GM12878 (cell line): ENCODE measurements at regions not wholly inside any gene's neighbourhood (a gene's known extent, or its start where the extent isn't known, plus 50 kb on each side); places are given as distances from the start of the nearest gene placed in this dataset.

Experiments
- BCL11A ChIP-seq: IDR thresholded peaks from 2 replicates; pipeline ENCODE4 v1.6.1; 2011; ENCODE audit warnings: low read depth, low read length
- CBFB ChIP-seq: IDR thresholded peaks from 2 replicates; pipeline ENCODE4 v1.6.1; 2016; ENCODE audit warnings: antibody characterized with exemption, low read depth
- CHD2 ChIP-seq: IDR thresholded peaks from 2 replicates; pipeline ENCODE4 v1.6.1; 2011; ENCODE audit warnings: low read depth, low read length, improper control_type of control experiment, borderline replicate concordance
- CHD4 ChIP-seq: fragments of 200-600 bp; sonication (generic); IDR thresholded peaks from 2 replicates; pipeline ENCODE4 v1.6.1; 2016; ENCODE audit warnings: mild to moderate bottlenecking
- EED ChIP-seq: sonication (generic); IDR thresholded peaks from 2 replicates; pipeline ENCODE4 v1.6.1; 2016; ENCODE audit warnings: antibody characterized with exemption, low read depth
- JUND ChIP-seq: IDR thresholded peaks from 2 replicates; pipeline ENCODE4 v1.6.1; 2012; ENCODE audit warnings: low read depth, mild to moderate bottlenecking, low read length, improper control_type of control experiment, moderate library complexity
- MTA2 ChIP-seq: fragments of 450-650 bp; IDR thresholded peaks from 2 replicates; pipeline ENCODE4 v1.6.1; 2016; ENCODE audit warnings: low read depth, mild to moderate bottlenecking, moderate library complexity
- NFIC ChIP-seq: IDR thresholded peaks from 2 replicates; pipeline ENCODE4 v1.6.1; 2012; ENCODE audit warnings: low read depth, mild to moderate bottlenecking, inconsistent platforms, low read length, moderate library complexity
- NR2F1 ChIP-seq: fragments of 450-650 bp; conservative IDR thresholded peaks from 2 replicates; pipeline ENCODE4 v1.6.1; 2017; ENCODE audit warnings: mild to moderate bottlenecking
- NRF1 ChIP-seq: conservative IDR thresholded peaks from 2 replicates; pipeline ENCODE4 v1.6.1; 2011; ENCODE audit warnings: mild to moderate bottlenecking, low read depth, low read length, improper control_type of control experiment
- PAX8 ChIP-seq: fragments of 450-650 bp; IDR thresholded peaks from 2 replicates; pipeline ENCODE4 v1.6.1; 2017; ENCODE audit warnings: mild to moderate bottlenecking, moderate library complexity
- POLR2A ChIP-seq: IDR thresholded peaks from 2 replicates; pipeline ENCODE4 v1.6.1; 2011; ENCODE audit warnings: low read depth, mild to moderate bottlenecking, low read length
- RAD21 ChIP-seq: IDR thresholded peaks from 2 replicates; pipeline ENCODE4 v1.6.1; 2011; ENCODE audit warnings: mild to moderate bottlenecking, low read depth, low read length, moderate library complexity; ENCODE audit not compliant: insufficient read depth
- RBBP5 ChIP-seq: fragments of 200-600 bp; sonication (generic); conservative IDR thresholded peaks from 2 replicates; pipeline ENCODE4 v1.6.1; 2016
- SPI1 ChIP-seq: IDR thresholded peaks from 2 replicates; pipeline ENCODE4 v1.6.1; 2011; ENCODE audit warnings: low read depth, mild to moderate bottlenecking, low read length, moderate library complexity, borderline replicate concordance; ENCODE audit not compliant: insufficient read depth
- SREBF1 ChIP-seq: IDR thresholded peaks from 2 replicates; pipeline ENCODE4 v1.6.1; 2012; ENCODE audit warnings: mild to moderate bottlenecking, low read length
- STAT1 ChIP-seq: fragments of 450-650 bp; conservative IDR thresholded peaks from 2 replicates; pipeline ENCODE4 v1.6.1; 2014; ENCODE audit warnings: antibody characterized with exemption, mild to moderate bottlenecking
- TCF7 ChIP-seq: IDR thresholded peaks from 2 replicates; pipeline ENCODE4 v1.6.1; 2014; ENCODE audit warnings: antibody characterized with exemption, borderline replicate concordance
- WRNIP1 ChIP-seq: IDR thresholded peaks from 2 replicates; pipeline ENCODE4 v1.6.1; 2011; ENCODE audit warnings: low read depth, low read length, improper control_type of control experiment, borderline replicate concordance
- TF ChIP-seq, protein P1 (sequence below): fragments of 450-650 bp; IDR thresholded peaks from 2 replicates; pipeline ENCODE4 v1.6.1; 2014; ENCODE audit warnings: mild to moderate bottlenecking
- TF ChIP-seq, protein P2 (sequence below): IDR thresholded peaks from 2 replicates; pipeline ENCODE4 v1.6.1; 2011; ENCODE audit warnings: low read depth, low read length, improper control_type of control experiment, borderline replicate concordance
- TF ChIP-seq, protein P3 (sequence below): fragments of 450-650 bp; IDR thresholded peaks from 2 replicates; pipeline ENCODE4 v1.6.1; 2017; ENCODE audit warnings: borderline replicate concordance
- TF ChIP-seq, protein P4 (sequence below): fragments of 450-650 bp; IDR thresholded peaks from 2 replicates; pipeline ENCODE4 v1.6.1; 2016; ENCODE audit warnings: mild to moderate bottlenecking
- TF ChIP-seq, protein P5 (sequence below): IDR thresholded peaks from 2 replicates; pipeline ENCODE4 v1.6.1; 2011; ENCODE audit warnings: low read depth, mild to moderate bottlenecking, low read length, moderate library complexity, borderline replicate concordance; ENCODE audit errors: extremely low read depth

DNA sequence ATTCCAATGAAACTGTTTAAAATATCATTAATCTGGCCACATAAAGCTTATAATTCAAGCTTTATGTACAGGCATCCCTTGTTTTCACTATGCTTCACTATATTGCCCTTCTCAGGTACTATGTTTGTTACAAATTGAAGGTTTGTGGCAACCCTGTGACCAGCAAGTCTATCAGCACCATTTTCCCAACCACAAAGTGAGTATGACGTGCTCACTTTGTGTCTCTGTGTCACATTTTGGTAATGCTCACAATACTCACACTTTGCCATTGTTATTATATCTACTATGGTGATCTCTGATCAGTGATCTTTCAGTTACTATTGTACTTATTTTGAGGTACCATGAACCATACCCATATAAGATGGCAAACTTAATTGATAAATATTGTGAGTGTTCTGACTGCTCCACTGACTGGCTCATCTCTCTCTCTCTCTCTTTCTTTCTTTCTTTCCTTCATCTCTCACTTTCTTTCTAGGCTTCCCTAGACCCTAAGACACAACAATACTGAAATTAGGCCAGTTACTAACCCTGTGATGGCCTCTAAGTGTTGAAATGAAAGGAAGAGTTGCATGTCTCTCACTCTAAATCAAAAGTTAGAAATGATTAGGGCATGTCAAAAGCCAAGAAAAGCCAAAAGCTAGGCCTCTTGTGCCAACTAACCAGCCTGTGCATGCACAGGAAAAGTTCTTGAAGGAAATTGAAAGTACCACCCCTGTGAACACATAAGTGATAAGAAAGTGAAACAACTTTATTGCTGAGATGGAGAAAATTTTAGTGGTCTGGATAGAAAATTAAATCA, 227.9 kb downstream of the BCAS1 start (continued):
- TF ChIP-seq, protein P1, sequence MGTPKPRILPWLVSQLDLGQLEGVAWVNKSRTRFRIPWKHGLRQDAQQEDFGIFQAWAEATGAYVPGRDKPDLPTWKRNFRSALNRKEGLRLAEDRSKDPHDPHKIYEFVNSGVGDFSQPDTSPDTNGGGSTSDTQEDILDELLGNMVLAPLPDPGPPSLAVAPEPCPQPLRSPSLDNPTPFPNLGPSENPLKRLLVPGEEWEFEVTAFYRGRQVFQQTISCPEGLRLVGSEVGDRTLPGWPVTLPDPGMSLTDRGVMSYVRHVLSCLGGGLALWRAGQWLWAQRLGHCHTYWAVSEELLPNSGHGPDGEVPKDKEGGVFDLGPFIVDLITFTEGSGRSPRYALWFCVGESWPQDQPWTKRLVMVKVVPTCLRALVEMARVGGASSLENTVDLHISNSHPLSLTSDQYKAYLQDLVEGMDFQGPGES: no peak
- TF ChIP-seq SREBF1: no peak
- TF ChIP-seq, protein P2, sequence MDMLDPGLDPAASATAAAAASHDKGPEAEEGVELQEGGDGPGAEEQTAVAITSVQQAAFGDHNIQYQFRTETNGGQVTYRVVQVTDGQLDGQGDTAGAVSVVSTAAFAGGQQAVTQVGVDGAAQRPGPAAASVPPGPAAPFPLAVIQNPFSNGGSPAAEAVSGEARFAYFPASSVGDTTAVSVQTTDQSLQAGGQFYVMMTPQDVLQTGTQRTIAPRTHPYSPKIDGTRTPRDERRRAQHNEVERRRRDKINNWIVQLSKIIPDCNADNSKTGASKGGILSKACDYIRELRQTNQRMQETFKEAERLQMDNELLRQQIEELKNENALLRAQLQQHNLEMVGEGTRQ: no peak
- 0 out of 2 replicates have a peak, but pooled peaks have one; percentile 36 for TF ChIP-seq CHD2
- no peak for TF ChIP-seq STAT1
- TF ChIP-seq, protein P3, sequence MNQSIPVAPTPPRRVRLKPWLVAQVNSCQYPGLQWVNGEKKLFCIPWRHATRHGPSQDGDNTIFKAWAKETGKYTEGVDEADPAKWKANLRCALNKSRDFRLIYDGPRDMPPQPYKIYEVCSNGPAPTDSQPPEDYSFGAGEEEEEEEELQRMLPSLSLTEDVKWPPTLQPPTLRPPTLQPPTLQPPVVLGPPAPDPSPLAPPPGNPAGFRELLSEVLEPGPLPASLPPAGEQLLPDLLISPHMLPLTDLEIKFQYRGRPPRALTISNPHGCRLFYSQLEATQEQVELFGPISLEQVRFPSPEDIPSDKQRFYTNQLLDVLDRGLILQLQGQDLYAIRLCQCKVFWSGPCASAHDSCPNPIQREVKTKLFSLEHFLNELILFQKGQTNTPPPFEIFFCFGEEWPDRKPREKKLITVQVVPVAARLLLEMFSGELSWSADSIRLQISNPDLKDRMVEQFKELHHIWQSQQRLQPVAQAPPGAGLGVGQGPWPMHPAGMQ: no peak
- no peak for TF ChIP-seq NR2F1
- TF ChIP-seq SPI1: no peak
- TF ChIP-seq WRNIP1: no peak
- peak; percentile 27; the same call in 1 of the 2 replicates for TF ChIP-seq MTA2
- TF ChIP-seq CBFB: no peak
- no peak for TF ChIP-seq POLR2A
- TF ChIP-seq NRF1: no peak
- no peak for TF ChIP-seq CHD4
- no peak for TF ChIP-seq BCL11A
- TF ChIP-seq, protein P4, sequence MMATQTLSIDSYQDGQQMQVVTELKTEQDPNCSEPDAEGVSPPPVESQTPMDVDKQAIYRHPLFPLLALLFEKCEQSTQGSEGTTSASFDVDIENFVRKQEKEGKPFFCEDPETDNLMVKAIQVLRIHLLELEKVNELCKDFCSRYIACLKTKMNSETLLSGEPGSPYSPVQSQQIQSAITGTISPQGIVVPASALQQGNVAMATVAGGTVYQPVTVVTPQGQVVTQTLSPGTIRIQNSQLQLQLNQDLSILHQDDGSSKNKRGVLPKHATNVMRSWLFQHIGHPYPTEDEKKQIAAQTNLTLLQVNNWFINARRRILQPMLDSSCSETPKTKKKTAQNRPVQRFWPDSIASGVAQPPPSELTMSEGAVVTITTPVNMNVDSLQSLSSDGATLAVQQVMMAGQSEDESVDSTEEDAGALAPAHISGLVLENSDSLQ: no peak
- no peak for TF ChIP-seq JUND
- TF ChIP-seq PAX8: no peak
- no peak for TF ChIP-seq TCF7
- no peak for TF ChIP-seq EED
- TF ChIP-seq NFIC: peak; percentile 32; the same call in 1 of the 2 replicates
- TF ChIP-seq RBBP5: no peak
- TF ChIP-seq RAD21: no peak
- TF ChIP-seq, protein P5, sequence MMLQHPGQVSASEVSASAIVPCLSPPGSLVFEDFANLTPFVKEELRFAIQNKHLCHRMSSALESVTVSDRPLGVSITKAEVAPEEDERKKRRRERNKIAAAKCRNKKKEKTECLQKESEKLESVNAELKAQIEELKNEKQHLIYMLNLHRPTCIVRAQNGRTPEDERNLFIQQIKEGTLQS: no peak
